HUDEP-2 (cell line): ENCODE measurements at regions not wholly inside any gene's neighbourhood (a gene's known extent, or its start where the extent isn't known, plus 50 kb on each side); places are given as distances from the start of the nearest gene placed in this dataset.

ENCODE experiments used
- DNase-seq, 76 experiments: peaks; one replicate each; lab custom pipeline; 2025; ENCODE audit not compliant: unreplicated experiment in 76 of 76; lab: John Stamatoyannopoulos, UW

GRCh38 chr10:129341087-129341486 is 126.0 kb upstream of the MGMT start:
- DNase-seq = no peak

GRCh38 chr10:129342385-129342784 is 124.7 kb upstream of the MGMT start:
- DNase-seq = no peak

- no peak for DNase-seq
These were observed 123.9 kb upstream of the MGMT start for GRCh38 chr10:129343141-129343540.

GRCh38 chr10:129344103-129344502 is 122.9 kb upstream of the MGMT start:
- no peak for DNase-seq

- DNase-seq = no peak
These were observed 122.2 kb upstream of the MGMT start for GRCh38 chr10:129344731-129345355.

GRCh38 chr10:129345763-129346162 is 121.3 kb upstream of the MGMT start:
- no peak for DNase-seq

GRCh38 chr10:129350690-129351089 is 116.4 kb upstream of the MGMT start:
- no peak for DNase-seq

- DNase-seq = no peak
These were observed 113.9 kb upstream of the MGMT start for GRCh38 chr10:129353101-129353500.

GRCh38 chr10:129360046-129360445 is 107.0 kb upstream of the MGMT start:
- DNase-seq = no peak

GRCh38 chr10:129361676-129362376 is 105.2 kb upstream of the MGMT start:
- DNase-seq = no peak

GRCh38 chr10:129364949-129365348 is 102.1 kb upstream of the MGMT start:
- DNase-seq = no peak

GRCh38 chr10:129365767-129366402 is 101.2 kb upstream of the MGMT start:
- DNase-seq = peak in 20 of 76 experiments; percentile 1 to 30 (median 12)

- no peak for DNase-seq
These were observed 100.6 kb upstream of the MGMT start for GRCh38 chr10:129366450-129366849.

- no peak for DNase-seq
These were observed 97.5 kb upstream of the MGMT start for GRCh38 chr10:129369566-129369965.

GRCh38 chr10:129371541-129371940 is 95.5 kb upstream of the MGMT start:
- no peak for DNase-seq

- no peak for DNase-seq
These were observed 94.9 kb upstream of the MGMT start for GRCh38 chr10:129372172-129372571.

- DNase-seq = no peak
These were observed 93.8 kb upstream of the MGMT start for GRCh38 chr10:129373231-129373630.

- no peak for DNase-seq
These were observed 93.3 kb upstream of the MGMT start for GRCh38 chr10:129373718-129374117.

GRCh38 chr10:129375171-129375570 is 91.9 kb upstream of the MGMT start:
- no peak for DNase-seq

- DNase-seq = no peak
These were observed 91.1 kb upstream of the MGMT start for GRCh38 chr10:129375912-129376311.

- DNase-seq = no peak
These were observed 86.8 kb upstream of the MGMT start for GRCh38 chr10:129380279-129380678.

GRCh38 chr10:129381741-129382140 is 85.3 kb upstream of the MGMT start:
- DNase-seq = no peak
